Uterus (tissue), 2 donors: ENCODE measurements at regions not wholly inside any gene's neighbourhood (a gene's known extent, or its start where the extent isn't known, plus 50 kb on each side); places are given as distances from the start of the nearest gene placed in this dataset.

Source experiments
- CTCF ChIP-seq, 4 experiments: fragments of 200-600 bp in 2 of 4; fragments of 450-650 bp in 2 of 4; sonication (generic) in 2 of 4; IDR thresholded peaks; one replicate each; pipeline ENCODE4 v1.5.1; 2016 to 2019; ENCODE audit warnings: antibody characterized with exemption in 4 of 4, mild to moderate bottlenecking in 2 of 4, moderate library complexity in 1 of 4
- POLR2A ChIP-seq, 2 donors: fragments of 450-650 bp; IDR thresholded peaks; one replicate each; pipeline ENCODE4 v1.6.1; 2016; ENCODE audit warnings: antibody characterized with exemption in 2 of 2, mild to moderate bottlenecking in 1 of 2, moderate library complexity in 1 of 2

GRCh38 chr9:29800821-29801220 lies 2227.5 kb upstream of the C9orf72 start:
- TF ChIP-seq CTCF (IDR thresholded peaks at IDR 0.05) (no peak), POLR2A (IDR thresholded peaks at IDR 0.05) (no peak)
